GM21526 (cell line): ENCODE measurements at regions not wholly inside any gene's neighbourhood (a gene's known extent, or its start where the extent isn't known, plus 50 kb on each side); places are given as distances from the start of the nearest gene placed in this dataset.

Source experiments
- ATAC-seq: cut with Tn5 transposase; IDR thresholded peaks from one replicate; pipeline ENCODE4 v1.9.1; 2021; ENCODE audit warnings: moderate library complexity; ENCODE audit not compliant: unreplicated experiment, low FRiP score

DNA sequence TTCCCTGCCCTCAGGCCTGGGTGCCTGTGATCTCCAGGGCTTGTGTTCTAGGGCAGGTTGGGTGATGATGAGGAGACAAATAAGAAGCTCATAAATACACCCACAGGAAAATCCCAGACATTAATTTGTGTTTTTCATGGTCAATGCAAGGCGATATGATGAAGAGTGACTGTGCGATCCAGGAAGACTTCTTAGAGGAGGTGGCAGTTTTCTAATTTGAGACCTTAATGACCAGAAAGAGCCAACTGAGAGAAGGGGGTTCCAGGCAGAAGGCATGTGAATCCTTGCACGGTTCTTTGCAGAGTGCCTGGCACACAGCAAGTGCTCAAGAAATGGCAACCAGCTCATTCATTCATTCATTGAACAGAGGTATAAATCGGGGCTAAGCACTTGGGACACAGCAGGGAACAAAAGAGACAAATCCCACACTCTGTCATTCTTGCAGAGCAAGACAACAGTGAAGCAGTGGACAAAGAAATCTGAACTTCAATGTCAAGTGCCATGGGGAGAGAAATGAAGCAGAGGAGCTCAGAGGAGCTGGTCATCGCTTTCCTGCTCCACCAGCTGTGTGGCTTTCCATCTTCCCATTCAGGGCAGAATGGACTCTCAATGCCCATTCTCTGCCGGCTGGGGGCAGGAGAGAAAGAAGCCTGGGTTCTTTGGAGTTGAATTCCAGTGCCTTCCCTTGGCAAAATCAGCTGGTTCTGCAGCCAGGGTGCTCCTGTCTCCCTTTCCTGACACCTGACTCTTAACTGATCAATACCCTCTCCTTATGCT, 128.3 kb downstream of the AACS start:
- ATAC-seq, result no peak

DNA sequence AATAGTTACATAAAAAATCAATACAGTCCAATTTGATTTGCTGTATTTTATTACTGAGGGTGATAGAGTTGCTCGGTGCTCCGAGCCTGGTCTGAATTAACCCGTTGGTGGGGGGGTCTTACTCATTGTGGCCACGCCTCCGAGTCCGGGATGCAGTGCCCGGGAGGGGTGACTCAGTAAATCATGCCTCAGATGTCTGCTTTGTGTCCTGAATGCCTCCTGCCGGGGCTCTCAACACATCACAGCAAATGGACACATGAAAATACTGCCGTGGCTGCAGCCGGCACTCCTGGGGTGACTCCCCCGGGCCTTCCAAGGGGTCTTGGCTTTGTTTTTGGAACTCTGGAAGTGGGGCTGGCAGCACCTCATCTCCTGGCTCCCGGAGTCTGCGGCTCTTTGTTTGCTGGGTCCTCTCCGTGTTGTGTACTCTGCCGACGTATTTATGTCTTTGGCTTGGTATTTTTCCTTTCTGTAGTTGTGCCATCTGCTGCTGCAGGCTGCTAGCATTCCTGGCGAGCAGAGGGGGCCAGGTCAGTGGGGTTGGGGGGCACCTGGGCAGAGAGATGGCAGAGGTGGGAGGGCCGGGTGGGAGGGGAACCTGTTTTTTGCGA, 129.0 kb downstream of the AACS start:
- no peak for ATAC-seq

DNA sequence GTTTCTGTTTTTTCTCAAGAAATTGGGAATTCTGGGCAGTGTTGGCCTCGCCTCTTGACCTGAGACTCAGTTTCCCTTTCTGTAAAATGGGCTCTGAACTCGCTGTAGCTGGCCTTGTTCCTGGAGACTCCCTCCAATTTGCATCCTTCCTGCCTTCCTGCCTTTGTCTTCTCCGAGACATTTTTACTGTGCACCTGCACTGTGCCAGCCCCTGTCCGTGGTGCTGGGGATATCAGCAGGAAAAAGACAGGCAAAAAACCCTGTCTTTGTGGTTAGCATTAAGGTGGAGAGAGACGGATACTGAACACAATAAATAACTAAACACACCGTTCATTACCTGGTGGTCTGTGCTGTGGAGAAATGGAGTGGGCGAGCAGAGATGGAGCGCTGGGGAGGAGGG, 129.8 kb downstream of the AACS start:
- no peak for ATAC-seq

DNA sequence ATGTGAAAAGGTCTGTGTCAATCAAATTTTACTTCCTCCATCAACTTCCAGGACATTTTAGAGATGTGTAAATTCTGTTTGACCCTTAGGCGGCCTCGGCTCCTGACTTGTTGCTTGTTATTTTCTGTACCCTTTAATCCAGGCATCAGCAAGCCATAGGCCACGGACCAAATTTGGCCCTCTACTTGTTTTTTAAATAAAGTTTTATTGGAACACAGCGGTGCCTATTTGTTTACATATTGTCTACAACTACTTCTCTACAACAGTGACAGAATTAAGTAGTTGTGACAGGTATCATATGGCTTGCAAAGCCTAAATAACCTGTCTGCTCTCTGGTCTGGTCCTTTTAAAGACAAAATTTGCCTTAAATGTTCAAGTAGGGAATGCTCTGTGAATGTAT, 132.1 kb downstream of the AACS start:
- no peak for ATAC-seq

DNA sequence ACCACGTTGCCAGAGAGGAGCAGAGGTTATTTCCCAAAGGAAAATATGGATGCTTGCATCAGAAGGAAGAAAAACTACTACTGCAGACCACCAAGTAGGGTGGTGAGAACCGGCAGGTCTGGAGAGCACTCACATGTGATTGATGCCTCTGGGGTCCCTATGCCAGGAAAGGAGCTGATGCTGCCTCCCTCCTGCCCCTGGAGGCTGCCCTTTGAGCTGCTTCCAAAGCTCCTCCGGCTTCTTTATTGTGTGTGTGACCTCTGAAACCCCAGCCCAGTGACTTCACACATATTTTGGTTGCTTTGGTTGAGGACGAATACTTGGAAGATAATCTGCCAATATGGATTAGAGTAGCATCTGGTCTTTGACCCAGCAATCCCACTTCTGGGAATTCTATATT, 133.4 kb downstream of the AACS start:
- ATAC-seq, result no peak

DNA sequence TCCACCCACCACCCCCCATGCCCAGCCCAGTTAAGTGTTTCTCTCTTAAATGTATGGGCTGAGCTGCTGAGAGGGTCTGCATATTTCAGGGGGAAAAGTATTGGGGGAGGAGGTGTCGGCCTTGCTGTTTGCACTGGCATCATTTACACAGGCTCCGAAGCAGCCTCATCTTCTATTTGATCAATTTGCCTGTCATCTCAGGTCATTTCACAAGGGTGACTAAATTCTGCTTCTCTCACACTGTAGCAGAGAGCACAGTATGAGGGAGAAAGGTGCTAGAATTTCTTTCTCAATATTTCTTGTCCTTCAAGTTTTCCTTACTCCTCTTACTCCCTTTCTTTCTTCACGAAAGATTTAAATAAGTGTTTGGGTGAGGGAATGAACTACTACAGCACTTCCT, 135.9 kb downstream of the AACS start:
- ATAC-seq, result no peak

DNA sequence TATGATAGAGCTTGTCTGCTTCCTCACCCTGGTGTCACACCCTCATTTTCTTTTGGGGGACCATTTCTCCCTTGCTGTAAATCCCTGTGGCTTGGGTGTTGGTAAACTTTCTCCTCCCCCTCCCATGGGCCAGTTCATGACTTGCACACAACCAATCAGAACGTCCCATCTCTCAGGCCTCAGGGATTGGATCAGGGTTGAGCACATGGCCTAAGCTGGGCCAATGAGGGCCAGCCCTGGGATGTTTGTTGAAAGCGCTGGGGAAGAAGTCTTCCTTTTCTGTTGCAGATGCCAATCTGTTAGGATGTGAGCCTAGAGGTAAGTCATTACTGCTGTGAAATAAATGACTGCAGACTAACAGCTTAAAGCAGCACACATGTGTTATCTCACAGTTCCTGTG, 136.7 kb downstream of the AACS start:
- ATAC-seq, result no peak

DNA sequence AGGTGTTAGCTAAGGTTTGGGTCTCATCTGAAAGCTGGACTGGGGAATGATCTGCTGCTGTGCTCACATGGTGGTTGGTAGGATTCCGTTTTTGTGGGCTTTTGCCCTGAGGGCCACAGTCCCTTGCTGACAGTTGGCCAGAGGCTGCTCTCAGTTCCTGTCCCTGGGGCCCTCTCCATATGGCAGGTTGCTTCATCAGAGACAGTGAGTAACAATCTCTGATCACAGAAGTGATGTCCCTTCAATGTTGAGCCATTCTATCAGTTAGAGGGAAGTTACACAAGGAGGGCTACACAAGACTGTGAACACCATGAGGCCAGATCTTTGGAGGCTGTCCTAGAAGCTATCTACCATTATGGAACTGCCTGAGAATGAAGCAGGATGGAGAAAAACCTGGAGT, 137.2 kb downstream of the AACS start:
- no peak for ATAC-seq

DNA sequence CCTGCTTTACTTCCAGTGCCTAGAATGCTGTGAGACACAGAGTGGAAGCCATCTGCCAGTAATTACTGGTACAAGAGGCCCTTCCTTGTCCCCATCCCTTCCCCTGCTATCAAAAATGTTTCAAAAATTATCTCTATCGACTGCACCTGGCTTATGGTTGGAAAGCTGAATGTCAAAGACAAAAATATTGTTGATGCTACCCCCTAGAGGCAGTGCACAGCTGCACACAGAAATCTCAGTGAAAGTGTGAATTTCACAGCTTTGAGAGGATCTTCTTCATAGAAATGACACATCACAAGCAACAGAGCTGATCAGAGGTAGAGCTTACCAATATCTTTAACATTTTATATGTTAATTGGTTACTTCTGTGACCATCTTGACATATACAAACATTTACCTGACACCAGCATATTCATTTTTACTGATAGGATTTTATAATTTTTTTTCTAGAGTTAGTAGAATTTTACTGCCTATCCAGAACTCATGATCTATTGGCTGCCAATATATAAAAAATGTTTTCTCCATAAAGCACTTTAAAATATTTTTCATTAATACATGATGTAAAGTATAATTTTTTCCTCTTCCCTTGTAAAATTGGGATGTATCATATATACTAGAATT, 138.0 kb downstream of the AACS start:
- no peak for ATAC-seq

DNA sequence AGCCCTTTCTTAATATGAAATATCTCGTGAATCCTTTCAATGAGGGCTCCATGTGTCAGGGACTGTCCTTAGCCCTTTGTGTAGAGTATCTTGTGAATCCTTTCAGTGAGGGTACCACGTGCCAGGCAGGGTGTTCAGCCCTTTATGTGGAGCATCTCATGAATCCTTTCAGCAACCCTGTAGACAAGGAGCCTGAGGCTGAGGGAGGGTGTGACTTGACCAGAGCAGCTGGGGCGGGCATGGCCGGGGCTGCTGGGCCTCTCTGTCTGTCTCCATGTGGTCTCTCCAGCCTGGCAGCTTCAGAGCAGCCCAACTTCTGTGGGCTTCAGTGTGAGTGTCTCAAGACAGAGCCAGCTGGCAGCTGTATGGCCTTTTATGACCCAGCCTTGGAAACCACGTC, 140.2 kb downstream of the AACS start:
- ATAC-seq, result no peak

DNA sequence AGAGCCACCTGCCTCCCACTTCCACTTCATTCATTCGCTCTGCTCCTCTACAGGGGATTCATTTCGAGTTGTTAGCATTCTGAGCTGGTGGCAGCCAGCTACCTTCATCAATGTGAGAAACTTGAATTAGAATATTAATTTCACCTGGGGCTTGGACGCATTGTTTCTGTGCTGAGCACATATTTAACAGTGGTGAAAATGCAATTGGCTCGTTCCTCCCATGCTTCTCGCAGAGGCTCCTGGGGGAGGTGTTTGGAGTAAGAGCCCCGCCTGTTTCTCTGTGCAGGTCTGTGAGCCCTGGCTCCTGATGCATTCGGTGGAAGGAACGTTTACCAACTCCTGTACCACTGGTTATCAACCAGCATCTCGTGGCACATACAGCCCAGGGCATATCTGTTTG, 141.5 kb downstream of the AACS start:
- no peak for ATAC-seq

DNA sequence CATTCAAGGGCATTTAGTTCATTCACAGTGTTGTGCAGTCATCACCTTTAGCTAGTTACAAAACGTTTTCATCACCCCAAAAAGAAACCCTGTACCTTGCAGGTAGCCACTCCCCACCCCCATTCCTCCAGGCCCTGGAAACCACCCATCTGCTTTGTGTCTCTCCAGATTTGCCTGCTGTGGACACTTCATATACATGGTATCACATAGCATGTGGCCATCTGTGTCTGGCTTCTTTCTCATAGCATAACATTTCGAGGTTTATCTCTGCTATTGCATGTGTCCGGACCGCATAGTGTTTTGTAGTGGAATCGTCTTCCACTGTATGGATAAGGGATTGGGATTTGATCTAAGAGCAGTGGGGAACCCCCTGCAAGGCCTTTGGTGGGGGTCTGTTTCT, 143.1 kb downstream of the AACS start:
- ATAC-seq, result no peak

DNA sequence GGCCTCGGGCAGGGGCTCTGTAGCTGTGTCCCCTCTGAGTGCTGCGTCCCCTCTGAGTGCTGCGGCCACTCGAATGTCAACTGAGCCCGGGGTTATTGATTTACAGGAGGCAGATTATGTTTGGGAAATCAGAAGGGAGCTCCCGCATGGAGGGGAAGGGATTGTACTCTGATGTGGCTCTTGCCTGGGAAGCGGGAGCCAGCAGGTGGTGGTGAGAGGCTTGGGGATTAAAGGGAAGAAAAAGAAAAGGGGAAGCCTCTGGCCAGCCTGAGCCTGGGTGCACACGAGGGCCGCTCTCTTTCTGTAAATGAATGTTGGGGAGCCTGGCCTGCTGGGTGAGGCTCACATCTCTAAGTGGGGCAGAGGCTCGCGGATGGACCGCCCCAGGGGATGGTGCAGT, 143.7 kb downstream of the AACS start:
- ATAC-seq, result no peak

DNA sequence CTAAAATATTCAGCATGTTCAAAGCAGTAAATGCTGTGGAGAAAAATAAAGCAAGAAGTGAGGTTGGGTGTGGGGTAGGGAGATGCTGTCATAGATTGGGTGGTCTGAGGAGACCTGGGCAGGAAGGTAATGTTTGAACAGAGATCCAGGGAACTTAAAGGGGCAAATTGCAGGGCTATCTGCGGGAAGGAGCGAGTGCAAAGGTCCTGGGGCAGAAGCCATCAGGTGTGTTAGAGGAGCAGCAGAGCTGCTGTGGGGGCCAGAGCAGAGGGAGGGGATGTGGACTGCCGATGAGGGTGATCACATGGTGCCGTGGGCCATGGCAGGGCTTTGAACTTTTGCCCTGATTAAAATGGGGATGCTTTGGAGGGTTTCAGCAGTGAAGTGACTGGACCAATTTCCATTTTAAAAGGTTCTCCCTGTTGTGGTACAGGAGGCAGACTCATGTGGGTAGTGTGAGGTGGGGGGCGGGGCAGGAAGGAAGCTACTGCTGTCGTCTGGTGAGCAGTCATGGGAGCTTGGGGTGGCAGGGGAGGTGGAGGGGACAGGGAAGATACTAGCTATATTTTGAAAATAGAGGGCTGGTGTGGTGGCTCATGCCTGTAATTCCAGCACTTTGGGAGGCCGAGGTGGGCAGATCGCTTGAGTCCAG, 145.0 kb downstream of the AACS start:
- ATAC-seq, result no peak

DNA sequence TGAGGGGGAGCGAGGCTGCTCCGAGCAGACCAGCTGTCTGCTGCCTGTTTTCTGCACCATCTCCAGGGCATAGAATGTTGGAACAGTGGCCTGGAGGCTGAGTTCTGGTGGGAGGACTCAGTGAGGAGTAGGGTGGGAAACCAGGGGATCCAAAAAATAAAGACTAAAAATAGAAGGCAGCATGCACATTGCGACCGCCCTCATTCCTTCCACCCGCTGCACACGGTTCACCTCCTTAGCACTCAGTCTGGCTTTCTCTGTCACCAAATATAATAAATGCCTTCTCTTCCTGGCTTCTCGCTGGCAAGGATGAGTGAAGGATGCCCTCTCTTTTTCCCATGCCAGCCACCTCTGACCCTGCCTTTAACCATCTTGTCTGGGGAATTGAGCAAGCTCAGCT, 146.2 kb downstream of the AACS start:
- no peak for ATAC-seq

DNA sequence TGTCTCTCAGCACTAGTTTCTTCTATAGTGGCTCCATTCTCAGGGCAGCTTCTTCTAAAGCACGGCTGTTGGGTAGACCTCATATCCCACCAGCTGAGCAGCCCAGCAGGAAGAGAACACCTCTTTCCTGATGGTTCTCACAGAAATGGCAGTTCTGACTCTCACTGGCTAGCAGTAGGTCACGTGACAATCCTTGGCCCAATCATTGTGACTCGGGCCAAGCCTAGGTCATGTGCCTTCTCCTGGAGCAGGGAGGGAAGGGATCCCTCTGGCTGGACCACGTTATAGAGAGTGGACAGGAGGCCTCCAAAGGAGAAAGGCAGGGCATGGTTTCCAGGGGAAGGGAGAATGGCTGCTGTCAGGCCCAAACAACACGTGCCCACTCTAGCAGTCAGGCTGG, 149.1 kb downstream of the AACS start:
- no peak for ATAC-seq

DNA sequence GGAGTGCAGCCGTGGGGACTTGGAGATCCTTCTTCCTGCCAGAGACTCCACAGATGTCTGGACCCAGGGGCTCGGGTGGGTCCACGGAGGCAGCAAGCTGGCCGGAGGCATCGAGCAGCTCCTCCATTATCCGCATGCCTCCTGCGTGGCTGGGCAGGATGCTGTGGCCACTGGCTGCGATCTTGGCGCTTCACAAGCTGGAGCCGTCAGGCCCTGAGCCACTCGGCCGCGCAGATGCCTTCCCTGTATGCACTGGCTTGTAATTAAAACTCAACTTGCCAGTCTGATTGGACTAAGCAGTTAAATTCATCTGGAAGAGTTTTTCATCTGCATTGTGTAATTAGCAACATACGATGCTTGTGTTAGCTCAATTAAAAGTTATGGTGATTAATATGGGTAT, 151.5 kb downstream of the AACS start:
- ATAC-seq, result no peak

DNA sequence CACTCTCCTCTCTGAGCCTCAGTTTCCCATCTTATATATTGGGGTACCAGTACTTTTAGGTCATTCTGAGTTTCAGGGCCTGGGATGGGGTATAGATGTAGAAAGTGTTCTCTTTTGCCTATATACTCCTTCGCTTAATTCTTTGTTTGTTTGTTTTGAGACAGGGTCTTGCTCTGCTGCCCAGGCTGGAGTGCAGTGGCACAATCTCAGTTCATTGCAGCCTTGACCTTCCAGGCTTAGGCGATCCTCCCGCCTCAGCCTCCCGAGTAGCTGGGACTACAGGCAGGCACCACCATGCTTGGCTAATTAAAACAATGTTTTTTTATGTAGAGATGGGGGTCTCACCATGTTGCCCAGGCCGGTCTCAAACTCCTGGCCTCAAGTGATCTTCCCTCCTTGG, 152.1 kb downstream of the AACS start:
- no peak for ATAC-seq

DNA sequence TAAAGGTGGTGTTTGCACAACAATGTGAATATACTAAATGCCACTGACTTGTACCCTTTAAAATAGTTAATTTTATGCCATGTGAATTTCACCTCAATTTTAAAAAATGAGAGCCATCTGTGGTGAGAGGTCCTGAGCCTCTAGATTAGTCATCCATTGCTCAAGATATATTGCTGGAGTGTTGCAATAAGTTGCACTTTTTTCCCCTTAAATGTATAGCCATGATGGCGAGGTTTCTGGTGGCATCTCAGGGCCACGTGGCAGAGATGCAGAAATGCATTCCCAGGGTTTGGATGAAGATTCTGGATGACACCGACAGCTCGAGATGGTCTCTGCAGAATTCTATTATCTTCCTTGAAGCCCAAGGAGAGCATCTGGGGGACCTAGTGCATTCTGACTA, 153.7 kb downstream of the AACS start:
- no peak for ATAC-seq

DNA sequence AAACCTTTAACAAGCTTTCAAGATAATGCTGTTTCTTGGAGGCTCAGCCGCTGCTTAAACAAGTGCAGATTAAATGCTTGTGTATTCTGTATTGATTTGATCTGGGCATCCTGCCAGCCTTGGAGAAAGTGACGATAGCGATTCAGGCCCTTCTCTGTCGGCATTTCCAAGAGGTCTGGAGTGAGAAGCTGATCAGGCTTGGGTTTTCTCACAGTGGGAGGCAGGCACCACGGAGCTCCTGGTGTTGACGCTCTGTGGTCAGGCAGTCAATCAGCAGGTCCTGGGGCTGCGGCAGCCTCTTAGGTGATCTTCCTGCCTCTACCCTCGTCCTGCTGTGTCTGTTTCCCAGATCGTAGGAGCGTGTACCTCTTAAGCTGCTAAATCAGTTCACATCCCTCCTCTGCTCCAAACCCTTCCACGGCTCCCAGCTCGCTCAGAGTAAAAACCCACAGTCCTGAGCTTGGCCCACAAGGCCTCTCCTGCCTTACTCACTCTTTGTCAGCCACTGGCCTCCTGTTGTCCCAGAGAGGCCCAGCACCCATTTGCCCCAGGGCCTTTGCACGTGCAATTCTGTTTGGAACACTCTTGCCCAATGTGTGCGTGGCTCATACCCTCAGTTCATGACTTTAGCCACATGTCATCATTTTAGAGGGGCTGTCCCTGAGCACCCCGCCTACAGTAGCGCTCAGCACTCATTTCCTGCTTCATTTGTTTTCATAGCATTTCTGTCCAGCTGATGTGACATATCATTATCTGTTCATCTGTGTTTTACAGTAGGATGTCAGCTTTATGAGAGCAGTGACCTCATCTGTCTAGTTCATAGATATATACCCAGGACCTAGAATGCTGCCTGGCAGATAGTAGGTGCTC, 155.4 kb downstream of the AACS start:
- no peak for ATAC-seq

DNA sequence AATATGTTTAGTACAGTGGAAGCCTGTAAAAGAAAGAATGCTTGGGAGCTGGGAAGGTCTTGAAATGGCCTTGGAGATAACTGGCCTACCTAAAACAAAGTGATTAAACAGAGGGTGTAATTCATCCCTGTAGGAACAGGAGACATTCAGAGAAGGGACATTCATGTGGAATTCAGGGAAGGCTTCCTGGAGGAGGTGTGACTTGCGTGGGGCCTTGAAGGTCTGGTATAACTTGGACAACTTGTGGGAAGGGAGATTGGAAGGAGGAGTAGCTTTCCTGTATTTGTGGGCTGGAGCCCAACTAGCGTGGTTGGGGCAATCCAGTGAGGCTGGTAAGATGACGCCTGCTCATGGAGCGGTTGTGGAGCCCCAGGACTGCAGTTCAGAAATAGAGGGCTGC, 156.4 kb downstream of the AACS start:
- ATAC-seq, result no peak
